Mucosa of descending colon (tissue), 3 donors: ENCODE measurements at regions not wholly inside any gene's neighbourhood (a gene's known extent, or its start where the extent isn't known, plus 50 kb on each side); places are given as distances from the start of the nearest gene placed in this dataset.

ENCODE experiments used
- ATAC-seq: fragments of 200-7000 bp; cut with Tn5 transposase; one replicate; pipeline ENCODE4 v1.9.1; 2020; ENCODE audit warnings: mild to moderate bottlenecking, moderate library complexity
- DNase-seq, 3 donors: peaks; one replicate each; pipeline ENCODE4 v3.0.0-alpha.2; 2020
- H3K36me3 ChIP-seq: fragments of 200-600 bp; one replicate; pipeline ENCODE4 v1.8.0; 2021; ENCODE audit warnings: low read depth, mild to moderate bottlenecking
- H3K4me1 ChIP-seq: fragments of 200-600 bp; one replicate; pipeline ENCODE4 v1.8.0; 2021; ENCODE audit warnings: low read depth, mild to moderate bottlenecking
- H3K4me3 ChIP-seq: fragments of 200-600 bp; one replicate; pipeline ENCODE4 v1.8.0; 2021; ENCODE audit warnings: mild to moderate bottlenecking
- H3K9me3 ChIP-seq: fragments of 200-600 bp; one replicate; pipeline ENCODE4 v1.8.0; 2021; ENCODE audit warnings: mild to moderate bottlenecking
- intact Hi-C, 2 donors: fragments of 100-400 bp; cut with DNase I in 1 of 2; cut with micrococcal nuclease in 1 of 2; formaldehyde crosslinking; loops; one replicate each; pipeline versions ENCODE4 v1.11.0 to v1.11.1; 2022; cut with DNase I, micrococcal nuclease
- TF ChIP-seq, protein P1 (sequence below): fragments of 200-600 bp; IDR thresholded peaks from one replicate; pipeline ENCODE4 v1.8.0; 2022; ENCODE audit warnings: antibody characterized with exemption, mild to moderate bottlenecking
- donor health status: DM: no; HTN: no; CAD: no; lungs with moderate emphysema.
- donor health status: DM: no; HTN: no; CAD: no.
- donor health status: DM: no; HTN: yes; CAD: no.

- no peaks in the 10 kb centered on the region for H3K4me1 ChIP-seq
- DNase-seq (no peak), ATAC-seq (peak; percentile 16)
- H3K9me3 ChIP-seq = no peaks in the 10 kb centered on the region
- no peaks in the 10 kb centered on the region for H3K36me3 ChIP-seq
- intact Hi-C loops = no loop called here
- TF ChIP-seq, protein P1, sequence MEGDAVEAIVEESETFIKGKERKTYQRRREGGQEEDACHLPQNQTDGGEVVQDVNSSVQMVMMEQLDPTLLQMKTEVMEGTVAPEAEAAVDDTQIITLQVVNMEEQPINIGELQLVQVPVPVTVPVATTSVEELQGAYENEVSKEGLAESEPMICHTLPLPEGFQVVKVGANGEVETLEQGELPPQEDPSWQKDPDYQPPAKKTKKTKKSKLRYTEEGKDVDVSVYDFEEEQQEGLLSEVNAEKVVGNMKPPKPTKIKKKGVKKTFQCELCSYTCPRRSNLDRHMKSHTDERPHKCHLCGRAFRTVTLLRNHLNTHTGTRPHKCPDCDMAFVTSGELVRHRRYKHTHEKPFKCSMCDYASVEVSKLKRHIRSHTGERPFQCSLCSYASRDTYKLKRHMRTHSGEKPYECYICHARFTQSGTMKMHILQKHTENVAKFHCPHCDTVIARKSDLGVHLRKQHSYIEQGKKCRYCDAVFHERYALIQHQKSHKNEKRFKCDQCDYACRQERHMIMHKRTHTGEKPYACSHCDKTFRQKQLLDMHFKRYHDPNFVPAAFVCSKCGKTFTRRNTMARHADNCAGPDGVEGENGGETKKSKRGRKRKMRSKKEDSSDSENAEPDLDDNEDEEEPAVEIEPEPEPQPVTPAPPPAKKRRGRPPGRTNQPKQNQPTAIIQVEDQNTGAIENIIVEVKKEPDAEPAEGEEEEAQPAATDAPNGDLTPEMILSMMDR = no peak
- H3K4me3 ChIP-seq = no peak overlapping the region
These were observed 56.1 kb downstream of the KCNRG start for GRCh38 chr13:50071379-50071778.

GRCh38 chr13:50072676-50073075 lies 57.4 kb downstream of the KCNRG start:
- Histone ChIP-seq H3K36me3 (no peaks in the 10 kb centered on the region), H3K4me1 (no peaks in the 10 kb centered on the region), H3K4me3 (no peak overlapping the region), H3K9me3 (no peaks in the 10 kb centered on the region)
- TF ChIP-seq, protein P1 = no peak
- DNase-seq (no peak), ATAC-seq (no peak)
- intact Hi-C loops = no loop called here

DNA sequence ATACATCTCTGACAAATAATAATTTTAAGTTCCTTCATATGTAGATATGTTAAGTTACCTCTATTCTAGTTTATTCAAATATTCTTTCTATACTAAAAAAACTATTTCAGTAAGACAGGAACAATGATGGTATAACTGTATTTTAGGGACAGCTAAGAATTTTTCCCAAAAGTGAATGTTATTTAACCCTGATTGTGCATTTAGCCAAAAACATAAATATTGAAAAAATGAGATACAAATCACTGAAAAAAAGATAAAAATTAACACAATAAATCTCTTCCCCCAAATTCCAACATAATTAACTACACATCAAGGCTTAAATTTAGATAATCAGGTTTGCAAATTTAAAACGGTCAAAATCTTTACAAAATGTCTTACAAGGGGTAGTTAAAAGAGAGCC lies 58.1 kb downstream of the KCNRG start:
- DNase-seq (no peak), ATAC-seq (no peak)
- Histone ChIP-seq H3K4me1 (peaks cover 2% of the 10 kb centered on the region), H3K36me3 (no peaks in the 10 kb centered on the region), H3K9me3 (no peaks in the 10 kb centered on the region), H3K4me3 (no peak overlapping the region)
- intact Hi-C loops = no loop called here
- TF ChIP-seq, protein P1 = no peak

GRCh38 chr13:50074843-50075242 lies 59.6 kb downstream of the KCNRG start:
- TF ChIP-seq, protein P1 = no peak
- DNase-seq (no peak), ATAC-seq (no peak)
- intact Hi-C loops = no loop called here
- no peaks in the 10 kb centered on the region for H3K36me3 ChIP-seq
- peaks cover 2% of the 10 kb centered on the region for H3K4me1 ChIP-seq
- H3K9me3 ChIP-seq = no peaks in the 10 kb centered on the region
- no peak overlapping the region for H3K4me3 ChIP-seq

DNA sequence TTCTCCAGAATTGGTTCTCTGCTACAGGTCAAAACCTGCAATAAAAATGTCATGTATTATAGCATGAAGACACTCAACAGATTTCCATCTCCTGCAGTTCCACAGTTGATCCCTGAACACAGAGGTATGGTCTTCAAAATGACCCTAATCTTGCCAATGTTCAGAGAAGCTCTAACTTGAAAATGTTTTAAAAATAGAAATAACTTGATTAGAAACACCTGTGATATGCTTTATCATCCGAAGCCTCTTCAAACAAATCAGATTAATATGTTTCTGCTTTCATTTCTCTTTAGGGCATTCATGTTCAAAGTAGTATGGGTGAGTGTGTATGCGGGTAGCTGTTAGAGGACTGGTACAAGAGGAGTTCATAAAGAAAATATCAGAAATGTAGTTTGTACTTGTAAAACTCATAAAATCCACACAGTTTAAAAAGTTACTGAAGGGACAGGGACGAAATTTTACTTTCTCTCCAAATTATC lies 60.4 kb downstream of the KCNRG start:
- ATAC-seq = no peak
- no peak overlapping the region for H3K4me3 ChIP-seq
- intact Hi-C loops = no loop called here
- H3K4me1 ChIP-seq = peaks cover 2% of the 10 kb centered on the region
- no peaks in the 10 kb centered on the region for H3K9me3 ChIP-seq
- TF ChIP-seq, protein P1 = no peak
- H3K36me3 ChIP-seq = no peaks in the 10 kb centered on the region
- DNase-seq = no peak

GRCh38 chr13:50077431-50077830 lies 62.2 kb downstream of the KCNRG start:
- intact Hi-C loops = no loop called here
- H3K36me3 ChIP-seq = no peaks in the 10 kb centered on the region
- TF ChIP-seq, protein P1 = no peak
- no peak overlapping the region for H3K4me3 ChIP-seq
- no peak for ATAC-seq
- peaks cover 2% of the 10 kb centered on the region for H3K4me1 ChIP-seq
- no peak for DNase-seq
- no peaks in the 10 kb centered on the region for H3K9me3 ChIP-seq
